HG02588 (cell line): ENCODE measurements at regions not wholly inside any gene's neighbourhood (a gene's known extent, or its start where the extent isn't known, plus 50 kb on each side); places are given as distances from the start of the nearest gene placed in this dataset.

Source experiments
- ATAC-seq: cut with Tn5 transposase; IDR thresholded peaks from one replicate; pipeline ENCODE4 v1.9.1; 2021; ENCODE audit warnings: mild to moderate bottlenecking, moderate library complexity; ENCODE audit not compliant: unreplicated experiment

- no peak for ATAC-seq
These were observed 109.0 kb downstream of the TLE3 start for GRCh38 chr15:69988541-69989225.

- ATAC-seq = no peak
These were observed 106.9 kb downstream of the TLE3 start for GRCh38 chr15:69990566-69991421.

GRCh38 chr15:69991551-69991980, 106.2 kb downstream of the TLE3 start:
- ATAC-seq = no peak

GRCh38 chr15:69992348-69992747, 105.4 kb downstream of the TLE3 start:
- no peak for ATAC-seq

GRCh38 chr15:69994429-69995205, 103.1 kb downstream of the TLE3 start:
- peak; percentile 51 for ATAC-seq

- no peak for ATAC-seq
These were observed 101.2 kb downstream of the TLE3 start for GRCh38 chr15:69996321-69997160.

GRCh38 chr15:69997161-69997485, 100.6 kb downstream of the TLE3 start:
- no peak for ATAC-seq
